HepG2 (cell line): ENCODE measurements at regions not wholly inside any gene's neighbourhood (a gene's known extent, or its start where the extent isn't known, plus 50 kb on each side); places are given as distances from the start of the nearest gene placed in this dataset.

Experiments used
- ATAC-seq: fragments of 200-7000 bp; cut with Tn5 transposase; 3 replicates; pipeline ENCODE4 v1.9.1; 2020; ENCODE audit warnings: mild to moderate bottlenecking, moderate library complexity
- BruUV-seq: library from RNA; stranded (reverse); fragments of 400-500 nt; replicated peaks from 2 replicates; lab custom pipeline; 2021; lab: Mats Ljungman, UMichigan
- CTCF ChIA-PET: fragments of 300-600 bp; formaldehyde crosslinking; extraction: SDS; loops from one replicate; lab custom pipeline; 2021; ENCODE audit warnings: low total read pairs, inconsistent platforms, low intra/inter-chr PET ratio; lab: Yijun Ruan, JAX
- POLR2A ChIA-PET: fragments of 350-600 bp; sonication (Branson Sonifier 250); formaldehyde crosslinking; loops from one replicate; lab custom pipeline; 2020; ENCODE audit warnings: antibody characterized with exemption, inconsistent platforms; lab: Yijun Ruan, JAX
- DNase-seq: peaks from one replicate; pipeline ENCODE4 v3.0.0-alpha.2; 2015; ENCODE audit warnings: low spot score
- FAIRE-seq: peaks from 3 replicates; lab custom pipeline; 2011; peaks lifted over from hg19 to GRCh38; lab: Jason Lieb, UNC
- H2AFZ ChIP-seq: one replicate; pipeline ENCODE4 v1.6.1; 2011; ENCODE audit warnings: low read length, inconsistent platforms
- H3K27ac ChIP-seq: fragments of 300-600 bp; 3 replicates; pipeline ENCODE4 v1.8.0; 2011; ENCODE audit warnings: mixed run types, mild to moderate bottlenecking, mixed read lengths, low read length, inconsistent platforms; ENCODE audit not compliant: insufficient read depth; ENCODE audit errors: extremely low read length
- H3K27me3 ChIP-seq, 2 experiments: fragments of 200-600 bp in 1 of 2; 2 replicates in 1 of 2; 3 replicates in 1 of 2; pipeline versions ENCODE4 v1.6.0 to v1.8.0; 2011; ENCODE audit warnings: low read length in 2 of 2, mild to moderate bottlenecking in 2 of 2, moderate library complexity in 2 of 2, inconsistent platforms in 1 of 2; ENCODE audit not compliant: insufficient read depth in 2 of 2, control insufficient read depth in 1 of 2
- H3K36me3 ChIP-seq, 2 experiments: fragments of 200-600 bp in 1 of 2; replicated peaks in 1 of 2; 2 replicates in 1 of 2; 3 replicates in 1 of 2; pipeline versions ENCODE4 v1.5.1 to v1.8.0; 2011; ENCODE audit warnings: low read length in 2 of 2, inconsistent platforms in 1 of 2; ENCODE audit not compliant: insufficient read depth in 2 of 2, control insufficient read depth in 1 of 2
- H3K4me1 ChIP-seq: 2 replicates; pipeline ENCODE4 v1.5.1; 2012; ENCODE audit warnings: low read length, inconsistent platforms; ENCODE audit not compliant: insufficient read depth
- H3K4me2 ChIP-seq: 2 replicates; pipeline ENCODE4 v1.6.0; 2011; ENCODE audit warnings: low read depth, low read length, inconsistent platforms
- H3K4me3 ChIP-seq, 3 experiments: fragments of 200-600 bp in 1 of 3; sonication (generic), shearing (Covaris generic) in 1 of 3; replicated peaks in 1 of 3; 2 replicates each; pipeline ENCODE4 v1.5.1; 2011 to 2016; ENCODE audit warnings: low read length in 3 of 3, inconsistent platforms in 2 of 3, low read depth in 2 of 3, mild to moderate bottlenecking in 2 of 3, control low read depth in 1 of 3, mixed read lengths in 1 of 3; ENCODE audit not compliant: insufficient read depth in 1 of 3
- H3K79me2 ChIP-seq: one replicate; pipeline ENCODE4 v1.6.1; 2011; ENCODE audit warnings: low read length, inconsistent platforms; ENCODE audit not compliant: insufficient read depth
- H3K9ac ChIP-seq: 2 replicates; pipeline ENCODE4 v1.6.0; 2011; ENCODE audit warnings: mild to moderate bottlenecking, low read depth, low read length, inconsistent platforms; ENCODE audit not compliant: insufficient read depth
- H3K9me3 ChIP-seq: 2 replicates; pipeline ENCODE4 v1.5.1; 2012; ENCODE audit warnings: mild to moderate bottlenecking, low read length
- H4K20me1 ChIP-seq: 2 replicates; pipeline ENCODE4 v1.6.0; 2011; ENCODE audit warnings: inconsistent platforms, mild to moderate bottlenecking, low read length, moderate library complexity; ENCODE audit not compliant: insufficient read depth
- EEA1 ChIP-seq: sonication (generic); formaldehyde crosslinking; IDR thresholded peaks from 2 replicates; pipeline ENCODE4 v1.5.1; 2020; ENCODE audit warnings: mild to moderate bottlenecking, missing genetic modification reagents, borderline replicate concordance
- FOXO4 ChIP-seq: sonication (generic); formaldehyde crosslinking; conservative IDR thresholded peaks from 2 replicates; pipeline ENCODE4 v1.8.1; 2023; ENCODE audit warnings: missing genetic modification reagents
- GTF3A ChIP-seq: sonication (generic); formaldehyde crosslinking; conservative IDR thresholded peaks from 2 replicates; pipeline ENCODE4 v1.4.0; 2020; ENCODE audit warnings: mild to moderate bottlenecking, missing genetic modification reagents
- HDAC1 ChIP-seq: sonication (generic); formaldehyde crosslinking; IDR thresholded peaks from 2 replicates; pipeline ENCODE4 v1.5.1; 2020; ENCODE audit warnings: mild to moderate bottlenecking, missing genetic modification reagents
- IRF2 ChIP-seq: IDR thresholded peaks from 2 replicates; pipeline ENCODE4 v1.6.1; 2018; ENCODE audit warnings: missing genetic modification reagents, missing compliant biosample characterization
- KLF13 ChIP-seq: sonication (generic); formaldehyde crosslinking; IDR thresholded peaks from 2 replicates; pipeline ENCODE4 v1.4.0; 2020; ENCODE audit warnings: mild to moderate bottlenecking, missing genetic modification reagents
- KLF16 ChIP-seq, 2 experiments: sonication (generic) in 1 of 2; formaldehyde crosslinking in 1 of 2; IDR thresholded peaks; 2 replicates each; pipeline versions ENCODE4 v1.6.1 to v1.8.0; 2016 to 2023; ENCODE audit warnings: missing genetic modification reagents in 2 of 2, missing compliant biosample characterization in 1 of 2
- MAF1 ChIP-seq: sonication (generic); formaldehyde crosslinking; IDR thresholded peaks from 2 replicates; pipeline ENCODE4 v1.5.0; 2020; ENCODE audit warnings: missing genetic modification reagents, borderline replicate concordance
- MEF2D ChIP-seq: sonication (generic); formaldehyde crosslinking; IDR thresholded peaks from 2 replicates; pipeline ENCODE4 v1.5.1; 2020; ENCODE audit warnings: mild to moderate bottlenecking, missing genetic modification reagents
- MXI1 ChIP-seq: IDR thresholded peaks from 3 replicates; pipeline ENCODE4 v1.6.1; 2012; ENCODE audit warnings: low read depth, low read length, inconsistent platforms, borderline replicate concordance
- NAIF1 ChIP-seq: sonication (generic); formaldehyde crosslinking; IDR thresholded peaks from 2 replicates; pipeline ENCODE4 v1.5.0; 2020; ENCODE audit warnings: mild to moderate bottlenecking, missing genetic modification reagents, borderline replicate concordance
- NCOA5 ChIP-seq: sonication (generic); formaldehyde crosslinking; IDR thresholded peaks from 2 replicates; pipeline ENCODE4 v1.4.0; 2020; ENCODE audit warnings: missing genetic modification reagents
- NR2F2 ChIP-seq: IDR thresholded peaks from 2 replicates; pipeline ENCODE4 v1.6.1; 2012; ENCODE audit warnings: low read depth, inconsistent platforms, borderline replicate concordance
- TMF1 ChIP-seq: sonication (generic); formaldehyde crosslinking; IDR thresholded peaks from 2 replicates; pipeline ENCODE4 v1.8.1; 2022; ENCODE audit warnings: low read depth, missing genetic modification reagents
- ZBTB42 ChIP-seq: sonication (generic); formaldehyde crosslinking; IDR thresholded peaks from 2 replicates; pipeline ENCODE4 v1.5.0; 2020; ENCODE audit warnings: mild to moderate bottlenecking, missing genetic modification reagents
- WGBS: methylation state at CpG from one replicate; pipeline ENCODE4 v1.1.6; 2017; ENCODE audit warnings: low lambda C conversion rate; 5-methylcytosine and 5-hydroxymethylcytosine counted together
- in situ Hi-C: cut with HindIII; loops from 2 replicates; pipeline ENCODE4 v1.10.0; 2017; ENCODE audit warnings: low pct_unique_long_range_greater_than_20kb; ENCODE audit not compliant: extremely low pct_ligation_motif_present
- intact Hi-C: fragments of 100-400 bp; cut with micrococcal nuclease; formaldehyde crosslinking; loops from one replicate; pipeline ENCODE4 v1.10.0; 2022; ENCODE audit not compliant: unreplicated experiment
- TF ChIP-seq, protein P1 (sequence below): sonication (generic); formaldehyde crosslinking; IDR thresholded peaks from 2 replicates; pipeline ENCODE4 v1.4.0; 2020; ENCODE audit warnings: missing genetic modification reagents, borderline replicate concordance

- TF ChIP-seq NAIF1 (CRISPR knock-in tag) (no peak), GTF3A (no peak), NCOA5 (CRISPR knock-in tag) (no peak), KLF16 (CRISPR knock-in tag; IDR thresholded peaks at IDR 0.05) (no peak), KLF13 (CRISPR knock-in tag) (no peak), MEF2D (no peak), MXI1 (no peak), FOXO4 (no peak)
- TF ChIP-seq, protein P1, sequence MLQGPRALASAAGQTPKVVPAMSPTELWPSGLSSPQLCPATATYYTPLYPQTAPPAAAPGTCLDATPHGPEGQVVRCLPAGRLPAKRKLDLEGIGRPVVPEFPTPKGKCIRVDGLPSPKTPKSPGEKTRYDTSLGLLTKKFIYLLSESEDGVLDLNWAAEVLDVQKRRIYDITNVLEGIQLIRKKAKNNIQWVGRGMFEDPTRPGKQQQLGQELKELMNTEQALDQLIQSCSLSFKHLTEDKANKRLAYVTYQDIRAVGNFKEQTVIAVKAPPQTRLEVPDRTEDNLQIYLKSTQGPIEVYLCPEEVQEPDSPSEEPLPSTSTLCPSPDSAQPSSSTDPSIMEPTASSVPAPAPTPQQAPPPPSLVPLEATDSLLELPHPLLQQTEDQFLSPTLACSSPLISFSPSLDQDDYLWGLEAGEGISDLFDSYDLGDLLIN (CRISPR knock-in tag) = no peak
- TF ChIP-seq, all 625 proteins: peak for 0
These were observed 135.7 kb downstream of the QDPR start (continued) for GRCh38 chr4:17376205-17376604.

GRCh38 chr4:17373666-17374065, 138.2 kb downstream of the QDPR start:
- no TSS peak for BruUV-seq
- Histone ChIP-seq H3K79me2 (no peaks in the 10 kb centered on the region), H3K4me3 (no peak overlapping the region), H3K27me3 (no peaks in the 10 kb centered on the region), H3K27ac (no peak overlapping the region), H4K20me1 (no peaks in the 10 kb centered on the region), H3K9me3 (no peaks in the 10 kb centered on the region), H3K9ac (no peak overlapping the region), H3K4me2 (no peak overlapping the region), H3K4me1 (no peaks in the 10 kb centered on the region), H2AFZ (no peak overlapping the region), H3K36me3 (no peaks in the 10 kb centered on the region)
- no peak for ATAC-seq
- intact Hi-C loops = no loop called here
- 2% methylated on average over 2 of the region's 2 CpGs for WGBS
- ChIA-PET POLR2A (no interaction called here), CTCF (no interaction called here)
- DNase-seq = no peak
- no peak for FAIRE-seq
- in situ Hi-C loops = no loop called here
- TF ChIP-seq TMF1 (no peak), MAF1 (CRISPR knock-in tag) (no peak), EEA1 (CRISPR knock-in tag) (no peak), HDAC1 (CRISPR knock-in tag) (no peak), NR2F2 (no peak), IRF2 (no peak), ZBTB42 (CRISPR knock-in tag) (no peak)
